ENCODE measurements at regions not wholly inside any gene's neighbourhood (a gene's known extent, or its start where the extent isn't known, plus 50 kb on each side); places are given as distances from the start of the nearest gene placed in this dataset.

DNA sequence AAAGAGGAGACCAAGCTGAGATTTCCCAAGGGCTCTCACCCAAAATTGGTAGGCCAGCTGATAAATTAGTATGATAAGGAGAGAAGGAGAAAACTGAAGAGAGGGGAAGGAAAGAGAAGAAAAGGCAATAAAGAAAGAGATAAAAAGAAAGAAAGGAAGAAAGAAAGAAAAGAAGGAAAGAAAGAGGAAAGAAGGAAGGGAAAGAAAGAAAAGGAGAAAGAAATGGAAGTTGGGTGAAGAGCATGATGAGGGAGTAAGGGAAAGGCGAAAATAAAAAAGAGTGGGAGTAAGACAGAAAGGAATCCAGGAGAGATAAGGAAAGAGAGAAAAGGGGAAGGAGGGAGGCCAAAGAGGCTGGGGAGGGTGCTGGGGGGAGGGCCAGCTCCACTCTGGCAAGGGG lies 95.4 kb downstream of the MRM1 start:
- H3K27ac ChIP-seq = no peak overlapping the region
- H3K36me3 ChIP-seq = no peaks in the 10 kb centered on the region
- no peak overlapping the region for H3K4me3 ChIP-seq (ENCODE audit: low read depth, low read length)
- DNase-seq = no peak
- TF ChIP-seq, protein P1, sequence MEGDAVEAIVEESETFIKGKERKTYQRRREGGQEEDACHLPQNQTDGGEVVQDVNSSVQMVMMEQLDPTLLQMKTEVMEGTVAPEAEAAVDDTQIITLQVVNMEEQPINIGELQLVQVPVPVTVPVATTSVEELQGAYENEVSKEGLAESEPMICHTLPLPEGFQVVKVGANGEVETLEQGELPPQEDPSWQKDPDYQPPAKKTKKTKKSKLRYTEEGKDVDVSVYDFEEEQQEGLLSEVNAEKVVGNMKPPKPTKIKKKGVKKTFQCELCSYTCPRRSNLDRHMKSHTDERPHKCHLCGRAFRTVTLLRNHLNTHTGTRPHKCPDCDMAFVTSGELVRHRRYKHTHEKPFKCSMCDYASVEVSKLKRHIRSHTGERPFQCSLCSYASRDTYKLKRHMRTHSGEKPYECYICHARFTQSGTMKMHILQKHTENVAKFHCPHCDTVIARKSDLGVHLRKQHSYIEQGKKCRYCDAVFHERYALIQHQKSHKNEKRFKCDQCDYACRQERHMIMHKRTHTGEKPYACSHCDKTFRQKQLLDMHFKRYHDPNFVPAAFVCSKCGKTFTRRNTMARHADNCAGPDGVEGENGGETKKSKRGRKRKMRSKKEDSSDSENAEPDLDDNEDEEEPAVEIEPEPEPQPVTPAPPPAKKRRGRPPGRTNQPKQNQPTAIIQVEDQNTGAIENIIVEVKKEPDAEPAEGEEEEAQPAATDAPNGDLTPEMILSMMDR (IDR thresholded peaks at IDR 0.05; ENCODE audit: low read depth, low read length) = no peak
- H3K27me3 ChIP-seq (ENCODE audit: insufficient read depth, low read depth, severe bottlenecking) = no peaks in the 10 kb centered on the region
- H3K9me3 ChIP-seq (ENCODE audit: severe bottlenecking) = no peaks in the 10 kb centered on the region

- Histone ChIP-seq H3K36me3 (no peaks in the 10 kb centered on the region), H3K27ac (no peak overlapping the region), H3K27me3 (ENCODE audit: insufficient read depth, low read depth, severe bottlenecking) (no peaks in the 10 kb centered on the region), H3K4me3 (ENCODE audit: low read depth, low read length) (no peak overlapping the region), H3K9me3 (ENCODE audit: severe bottlenecking) (no peaks in the 10 kb centered on the region)
- DNase-seq = peak; percentile 51
- TF ChIP-seq, protein P1 (IDR thresholded peaks at IDR 0.05; ENCODE audit: low read depth, low read length) = no peak
Observed at GRCh38 chr17:36697903-36698530, 96.6 kb downstream of the MRM1 start.

DNA sequence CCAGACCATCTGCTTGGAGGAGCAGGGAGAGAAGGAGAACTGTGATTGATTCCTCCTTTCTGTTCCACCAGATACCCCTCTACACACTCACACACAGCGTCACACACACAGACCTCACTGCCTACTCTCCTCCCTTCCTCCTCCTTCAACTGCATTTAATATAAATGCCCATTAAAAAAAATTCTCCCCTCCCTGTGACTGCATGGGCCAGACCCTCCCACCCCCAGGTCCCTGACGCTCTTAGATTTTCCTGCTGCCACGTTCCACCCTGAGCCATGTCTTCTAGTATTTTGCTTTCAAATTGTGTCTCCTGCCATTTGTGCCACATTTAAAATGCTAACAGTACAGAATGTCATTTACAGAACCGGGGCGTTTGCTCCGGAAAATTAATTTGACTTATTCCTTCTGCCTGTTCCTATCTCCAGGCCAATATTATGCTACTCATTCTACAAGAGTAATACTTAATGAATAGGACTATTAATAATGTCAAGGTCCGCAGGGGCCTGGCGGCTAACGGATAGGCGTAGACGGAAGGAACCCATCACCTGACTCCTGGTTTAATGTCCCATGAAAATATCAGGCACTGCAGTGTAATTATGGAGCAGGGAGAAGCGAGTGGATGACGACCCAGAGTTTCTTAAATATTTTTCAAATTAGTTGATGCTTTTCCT lies 100.2 kb downstream of the MRM1 start:
- H3K27ac ChIP-seq = peak overlapping the region; percentile 51
- H3K4me3 ChIP-seq (ENCODE audit: low read depth, low read length) = no peak overlapping the region
- H3K27me3 ChIP-seq (ENCODE audit: insufficient read depth, low read depth, severe bottlenecking) = no peaks in the 10 kb centered on the region
- no peak for DNase-seq
- H3K36me3 ChIP-seq = no peaks in the 10 kb centered on the region
- H3K9me3 ChIP-seq (ENCODE audit: severe bottlenecking) = no peaks in the 10 kb centered on the region
- TF ChIP-seq, protein P1 (IDR thresholded peaks at IDR 0.05; ENCODE audit: low read depth, low read length) = no peak

DNA sequence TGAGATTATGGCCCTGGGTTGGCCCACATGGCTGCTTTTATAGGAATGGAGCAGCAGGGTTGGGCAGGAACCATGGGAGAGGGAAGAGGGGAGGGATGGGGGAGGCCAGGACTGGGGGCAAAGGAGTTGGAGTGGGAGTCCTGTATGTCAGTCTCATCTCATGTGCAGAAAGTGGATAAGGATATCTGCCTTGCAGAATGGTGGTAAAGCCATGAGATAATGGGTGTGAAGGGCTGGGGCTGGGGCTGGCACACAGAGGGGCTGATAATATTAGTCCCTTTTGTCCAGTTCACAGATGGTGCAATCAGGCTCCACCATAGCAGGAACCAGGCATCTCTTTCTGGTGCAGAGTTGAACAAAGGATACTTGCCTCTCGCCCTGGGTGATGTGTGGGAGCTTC lies 101.3 kb downstream of the MRM1 start:
- TF ChIP-seq, protein P1 (IDR thresholded peaks at IDR 0.05; ENCODE audit: low read depth, low read length) = no peak
- DNase-seq = no peak
- H3K9me3 ChIP-seq (ENCODE audit: severe bottlenecking) = no peaks in the 10 kb centered on the region
- H3K27ac ChIP-seq = no peak overlapping the region
- no peaks in the 10 kb centered on the region for H3K36me3 ChIP-seq
- no peak overlapping the region for H3K4me3 ChIP-seq (ENCODE audit: low read depth, low read length)
- H3K27me3 ChIP-seq (ENCODE audit: insufficient read depth, low read depth, severe bottlenecking) = no peaks in the 10 kb centered on the region

- H3K4me3 ChIP-seq (ENCODE audit: low read depth, low read length) = no peak overlapping the region
- H3K27me3 ChIP-seq (ENCODE audit: insufficient read depth, low read depth, severe bottlenecking) = no peaks in the 10 kb centered on the region
- H3K36me3 ChIP-seq = no peaks in the 10 kb centered on the region
- H3K27ac ChIP-seq = no peak overlapping the region
- H3K9me3 ChIP-seq (ENCODE audit: severe bottlenecking) = no peaks in the 10 kb centered on the region
- DNase-seq = no peak
- TF ChIP-seq, protein P1 (IDR thresholded peaks at IDR 0.05; ENCODE audit: low read depth, low read length) = no peak
Observed at GRCh38 chr17:36703860-36704266, 102.5 kb downstream of the MRM1 start.

Data from WERI-Rb-1 (cell line).